IMR-90 (cell line): ENCODE measurements at regions not wholly inside any gene's neighbourhood (a gene's known extent, or its start where the extent isn't known, plus 50 kb on each side); places are given as distances from the start of the nearest gene placed in this dataset.

Experiments used
- POLR2A ChIP-seq: IDR thresholded peaks from 2 replicates; pipeline ENCODE4 v1.6.1; 2012; ENCODE audit warnings: mild to moderate bottlenecking, low read depth, low read length
- RFX5 ChIP-seq: IDR thresholded peaks from 2 replicates; pipeline ENCODE4 v1.8.0; 2012; ENCODE audit warnings: low read depth, mild to moderate bottlenecking, low read length, moderate library complexity

DNA sequence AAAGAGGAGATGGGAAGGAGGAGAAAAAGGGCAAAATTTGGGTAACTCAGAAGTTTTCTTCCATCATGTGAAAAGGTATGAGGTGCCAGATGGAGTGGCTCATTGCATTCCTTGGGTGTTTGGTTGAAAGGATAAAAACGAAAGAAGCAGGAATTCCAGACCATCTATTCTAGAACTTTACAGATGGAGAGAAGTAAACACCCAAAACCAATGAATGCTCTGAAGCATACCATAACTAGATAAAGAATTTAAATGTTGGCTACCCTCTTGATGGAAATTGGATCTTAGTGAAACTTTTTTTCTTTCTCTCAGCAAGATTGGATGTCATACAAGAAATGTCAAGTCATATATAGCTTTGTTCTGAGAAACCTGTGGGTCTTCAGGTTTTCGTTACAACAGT, 175.6 kb upstream of the FAR2 start:
- TF ChIP-seq RFX5 (no peak), POLR2A (no peak)
